HG02798 (cell line): ENCODE measurements at regions not wholly inside any gene's neighbourhood (a gene's known extent, or its start where the extent isn't known, plus 50 kb on each side); places are given as distances from the start of the nearest gene placed in this dataset.
A peak's percentile ranks its signal among the peaks of the same experiment; 100 is the strongest.

Source experiments
- ATAC-seq: cut with Tn5 transposase; IDR thresholded peaks from one replicate; pipeline ENCODE4 v1.9.1; 2021; ENCODE audit warnings: mild to moderate bottlenecking; ENCODE audit not compliant: unreplicated experiment, poor library complexity

DNA sequence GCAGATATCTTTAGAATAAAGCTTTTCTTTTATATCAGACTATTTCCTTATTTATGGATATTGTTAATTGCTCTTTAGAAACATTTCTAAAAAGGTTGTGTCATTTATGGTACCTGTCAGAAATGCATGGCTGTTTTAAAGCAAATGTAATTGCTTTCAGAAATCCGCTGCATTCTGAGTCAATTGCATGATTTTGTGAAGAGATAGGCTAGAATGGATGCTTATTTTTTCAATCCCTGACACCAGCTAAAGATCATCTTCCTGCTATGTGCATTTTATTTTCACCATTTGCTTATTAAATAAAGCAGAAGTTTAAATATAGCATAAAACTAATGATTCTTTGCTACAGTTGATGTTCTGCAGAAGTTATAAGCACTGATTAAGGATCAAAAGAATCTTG is 170.2 kb upstream of the C9orf72 start:
- ATAC-seq: no peak

DNA sequence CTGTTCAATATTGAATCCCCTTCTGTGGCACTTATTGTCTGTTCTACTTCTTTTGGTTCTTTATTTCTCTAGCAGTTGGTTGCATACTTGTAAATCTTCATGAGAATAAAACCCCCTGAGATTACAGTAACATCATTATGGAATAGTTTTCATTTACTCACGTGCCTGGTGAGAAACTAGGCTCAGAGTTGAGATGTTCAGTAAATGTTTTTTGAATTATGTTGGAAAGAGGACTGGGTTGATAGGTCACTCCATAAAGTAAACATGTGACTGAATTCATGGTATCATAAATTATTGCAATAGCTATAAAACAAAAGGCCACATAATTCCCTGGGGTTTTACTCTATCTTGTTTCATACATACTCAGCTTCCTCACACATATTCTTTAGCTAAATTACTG is 174.2 kb upstream of the C9orf72 start:
- no peak for ATAC-seq

DNA sequence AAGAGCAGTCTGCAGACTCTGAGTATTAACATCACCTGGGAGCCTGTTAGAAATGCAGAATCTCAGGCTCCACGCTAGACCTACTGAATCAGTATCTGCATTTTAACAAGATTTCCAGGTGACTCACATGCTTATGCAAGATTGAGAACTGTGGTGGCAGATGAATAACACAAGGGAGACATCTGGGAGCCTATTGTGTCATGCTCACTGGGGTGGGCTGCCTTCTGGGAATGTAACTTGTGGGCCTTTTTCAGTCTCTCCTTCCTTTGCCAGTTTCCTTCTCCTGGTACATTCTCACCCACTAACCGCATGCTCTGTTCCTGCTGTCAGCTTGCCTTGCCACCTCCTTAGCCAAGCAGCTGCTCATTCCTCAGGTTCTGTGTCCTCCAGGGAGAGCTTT is 176.6 kb upstream of the C9orf72 start:
- ATAC-seq: no peak

DNA sequence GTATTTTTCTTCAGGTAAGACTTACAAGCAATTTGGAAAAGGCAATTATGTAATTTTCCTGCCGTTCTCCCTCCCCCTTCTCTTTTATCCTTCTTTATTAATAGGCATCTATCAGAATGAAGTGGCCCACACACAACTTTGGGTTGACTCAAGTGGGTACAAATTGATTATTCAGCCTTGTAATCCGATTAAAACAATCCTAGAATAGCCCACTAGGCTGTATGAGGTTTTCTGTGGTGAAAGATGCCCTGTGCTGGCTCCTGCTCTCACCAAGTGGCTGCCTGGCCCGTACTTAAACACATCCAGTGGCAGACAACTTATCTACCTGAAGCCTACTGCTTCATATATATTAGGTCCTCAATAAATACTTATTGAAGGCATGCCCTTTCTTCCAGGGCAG is 177.3 kb upstream of the C9orf72 start:
- ATAC-seq: no peak

- no peak for ATAC-seq
Observed at GRCh38 chr9:27752069-27752468, 178.8 kb upstream of the C9orf72 start.

- no peak for ATAC-seq
Observed at GRCh38 chr9:27755846-27756245, 182.6 kb upstream of the C9orf72 start.

DNA sequence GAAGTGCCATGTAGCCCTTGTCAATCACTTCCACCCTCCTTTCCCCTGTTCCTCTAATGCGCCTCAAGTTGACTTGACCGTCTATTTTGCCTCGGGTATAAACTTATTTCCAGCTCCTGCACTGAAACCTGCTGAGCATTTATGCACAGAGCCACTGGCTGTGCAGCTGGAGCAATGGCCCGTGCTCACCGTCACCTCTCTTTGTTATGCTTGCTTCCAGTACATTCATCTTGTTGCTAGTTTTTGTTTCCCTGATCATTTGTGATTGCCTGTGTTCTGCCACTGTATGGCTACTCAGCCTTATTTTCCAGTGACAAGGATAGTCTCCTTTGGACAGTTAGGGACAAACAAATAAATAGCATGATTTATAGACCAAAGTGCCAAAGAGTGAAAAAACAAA is 183.1 kb upstream of the C9orf72 start:
- no peak for ATAC-seq

DNA sequence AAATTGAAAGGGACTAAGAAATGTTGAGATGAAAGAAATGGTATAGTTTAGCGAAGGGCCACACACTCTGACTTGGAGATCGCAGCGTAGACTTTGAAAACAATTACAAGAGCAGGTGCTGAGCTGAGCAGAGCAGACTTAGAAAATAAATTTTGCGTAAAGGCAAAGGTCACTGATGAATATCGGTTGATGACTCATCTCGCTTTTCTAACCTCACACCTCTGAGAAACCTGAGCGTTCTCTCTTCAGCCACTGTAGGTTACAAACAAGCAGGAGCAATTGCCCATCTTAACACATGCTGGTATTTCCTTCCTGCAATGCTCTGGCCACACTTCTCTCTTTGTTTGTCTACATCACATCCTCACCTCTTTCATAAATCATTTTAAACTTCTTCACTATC is 190.6 kb upstream of the C9orf72 start:
- ATAC-seq: no peak

DNA sequence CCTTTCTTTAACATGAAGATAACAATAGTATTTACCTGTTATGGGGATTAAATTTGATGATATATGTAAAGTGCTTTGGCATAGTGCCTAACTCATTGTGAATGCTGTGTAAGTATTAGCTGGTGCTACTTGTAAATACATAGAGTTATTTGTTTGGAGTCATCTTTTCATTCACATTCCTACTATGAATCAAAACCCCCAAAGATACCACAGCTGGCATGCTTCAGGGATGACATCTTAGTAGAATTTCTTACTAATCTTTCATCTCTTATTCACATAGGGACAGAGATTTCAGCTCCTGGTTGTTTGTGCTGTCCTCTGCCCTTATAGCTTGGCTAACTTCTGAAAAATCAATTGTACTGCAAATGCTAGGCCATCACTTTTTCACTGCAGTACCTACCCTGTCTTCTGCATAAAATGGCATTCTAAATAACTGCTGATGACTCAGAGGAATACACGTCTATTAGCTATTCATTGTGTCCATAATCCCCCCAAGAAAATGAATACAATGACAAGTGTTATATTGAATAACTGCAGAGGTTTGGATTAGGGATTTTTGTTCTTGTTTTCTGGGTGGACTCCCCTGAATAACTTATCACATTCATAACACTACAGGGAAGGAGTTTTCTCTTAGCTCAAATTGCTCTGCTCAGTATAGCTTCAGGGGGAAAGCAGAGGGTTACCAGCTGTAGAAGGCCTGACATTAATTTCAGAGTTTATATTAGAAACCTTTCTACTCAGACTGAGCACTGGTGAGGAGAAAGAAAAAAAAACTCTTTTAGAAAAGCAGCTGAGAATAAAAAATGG is 192.2 kb upstream of the C9orf72 start:
- ATAC-seq: no peak

DNA sequence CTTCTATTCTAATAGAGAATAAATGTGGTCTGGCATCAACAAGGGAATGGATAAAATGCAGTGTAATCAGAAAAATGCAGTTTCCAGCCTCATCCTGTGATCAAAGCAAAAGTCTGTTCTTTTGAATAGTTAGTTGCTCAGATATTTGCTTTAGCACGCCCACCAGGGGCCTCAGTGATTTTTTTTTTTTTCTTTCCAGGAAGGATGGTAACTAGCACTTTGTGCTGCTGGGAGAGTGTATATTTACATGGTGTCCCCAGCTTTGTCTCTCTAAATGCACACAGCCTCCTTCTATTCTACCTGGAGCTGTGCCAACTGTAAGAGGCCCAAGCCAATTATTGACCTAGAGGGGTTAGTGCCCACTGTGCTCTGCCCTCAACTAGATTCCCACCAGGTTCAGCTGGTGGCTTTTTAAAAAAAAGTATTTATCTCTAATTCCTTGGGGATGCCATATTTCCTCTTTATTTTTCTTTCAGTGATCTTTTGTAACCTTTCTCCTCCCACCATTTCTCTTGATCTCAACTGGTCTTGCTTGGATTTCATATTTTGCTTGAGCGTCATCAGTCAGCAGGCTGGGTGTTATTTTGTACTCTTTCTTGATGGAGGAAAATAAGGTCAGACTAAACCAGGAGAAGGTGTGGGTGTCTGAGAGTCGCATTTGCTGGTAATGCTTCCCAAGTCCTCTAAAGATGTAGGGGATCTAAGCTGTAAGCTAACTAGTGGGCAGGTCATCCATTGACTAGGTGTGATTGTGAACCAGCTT is 193.0 kb upstream of the C9orf72 start:
- no peak for ATAC-seq

DNA sequence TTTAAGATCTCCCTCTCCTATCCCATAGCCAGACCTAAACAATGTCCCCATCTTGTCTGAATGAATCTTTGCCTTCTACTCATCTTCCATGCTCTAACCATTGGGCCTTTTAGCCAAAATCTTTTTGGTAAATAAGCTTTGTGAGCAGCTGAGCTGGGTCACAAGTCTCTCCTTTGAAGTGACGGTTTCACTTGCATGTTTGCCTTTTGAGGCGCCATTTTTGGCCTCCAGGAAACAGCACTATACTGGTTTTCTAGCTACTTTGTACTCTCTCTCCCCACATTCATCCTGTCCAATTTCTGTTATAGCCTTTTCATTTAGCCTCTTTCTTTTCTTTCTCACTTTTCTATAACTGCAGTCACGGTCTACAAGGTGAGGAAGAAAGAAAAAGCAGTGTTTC is 195.5 kb upstream of the C9orf72 start:
- ATAC-seq: no peak

DNA sequence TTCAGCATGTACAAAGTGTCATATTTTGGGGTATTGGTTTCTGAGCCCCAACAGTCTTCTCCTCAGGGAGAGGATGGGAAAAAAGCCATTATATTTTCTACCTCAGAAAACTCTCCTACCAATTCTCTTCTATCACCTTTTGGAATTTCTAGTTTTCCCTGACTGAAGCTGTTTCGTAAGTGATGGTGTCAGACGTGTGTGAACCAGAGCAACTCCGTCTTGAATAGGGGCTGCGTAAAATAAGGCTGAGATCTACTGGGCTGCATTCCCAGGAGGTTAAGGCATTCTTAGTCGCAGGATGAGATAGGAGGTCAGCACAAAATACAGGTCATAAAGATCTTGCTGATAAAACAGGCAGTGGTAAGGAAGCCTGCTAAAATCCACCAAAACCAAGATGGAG is 197.3 kb upstream of the C9orf72 start:
- ATAC-seq: no peak

- ATAC-seq: no peak
Observed at GRCh38 chr9:27771803-27772545, 198.7 kb upstream of the C9orf72 start.

- peak; percentile 44 for ATAC-seq
Observed at GRCh38 chr9:27784847-27785713, 211.8 kb upstream of the C9orf72 start.

- peak; percentile 86 for ATAC-seq
Observed at GRCh38 chr9:27785714-27786100, 212.4 kb upstream of the C9orf72 start.

DNA sequence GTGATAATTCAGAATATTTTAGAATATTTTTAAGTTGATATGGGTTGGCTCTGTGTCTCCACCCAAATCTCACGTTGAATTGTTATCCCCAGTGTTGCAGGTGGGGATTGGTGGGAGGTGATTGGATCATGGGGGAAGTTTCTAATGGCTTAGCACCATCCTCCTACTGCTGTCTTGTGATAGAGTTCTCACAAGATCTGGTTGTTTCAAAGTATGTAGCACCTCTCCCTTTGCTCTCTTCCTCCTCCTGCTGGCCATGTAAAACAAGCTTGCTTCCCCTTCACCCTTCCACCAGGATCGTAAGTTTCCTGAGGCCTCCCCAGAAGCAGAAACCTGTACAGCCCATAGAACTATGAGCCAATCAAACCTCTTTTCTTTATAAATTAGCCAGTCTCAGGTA is 214.6 kb upstream of the C9orf72 start:
- no peak for ATAC-seq

GRCh38 chr9:27791311-27791710 is 218.0 kb upstream of the C9orf72 start:
- ATAC-seq: no peak

DNA sequence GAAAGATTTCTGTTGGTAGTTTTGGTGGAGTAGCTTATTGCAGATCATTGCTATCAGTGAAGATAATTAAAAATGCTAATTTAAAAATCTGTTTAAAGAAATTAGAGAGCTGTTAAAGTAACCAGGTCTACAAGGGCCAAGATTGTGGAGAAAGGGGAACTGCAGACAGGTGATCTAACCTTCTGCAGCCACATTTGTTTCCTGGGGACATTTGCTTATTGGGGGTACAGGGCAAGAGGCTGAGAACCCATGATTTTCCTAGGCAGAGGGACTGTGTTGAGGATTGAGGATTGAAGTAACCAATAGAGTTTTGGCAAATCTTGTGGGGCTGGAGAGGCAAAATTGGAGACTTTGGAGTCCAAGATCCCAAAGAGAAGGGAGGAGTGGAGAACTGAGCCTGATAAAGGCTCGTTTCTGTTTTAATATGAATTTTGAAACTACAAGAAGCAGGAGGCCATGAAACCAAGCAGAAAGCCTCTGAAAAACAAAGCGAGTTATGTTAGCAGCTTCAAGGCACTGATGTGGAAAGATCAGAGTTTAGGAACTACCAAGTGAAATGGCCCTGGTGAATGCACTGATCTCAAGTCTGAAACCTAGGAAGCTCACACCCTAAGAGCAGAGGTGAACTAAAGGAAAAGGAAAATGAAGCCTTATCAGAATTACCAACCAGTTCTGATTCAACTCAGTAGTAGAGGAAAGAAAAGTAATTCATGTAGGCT is 219.8 kb upstream of the C9orf72 start:
- ATAC-seq: no peak

GRCh38 chr9:27799326-27799725 is 226.0 kb upstream of the C9orf72 start:
- ATAC-seq: peak; percentile 31

DNA sequence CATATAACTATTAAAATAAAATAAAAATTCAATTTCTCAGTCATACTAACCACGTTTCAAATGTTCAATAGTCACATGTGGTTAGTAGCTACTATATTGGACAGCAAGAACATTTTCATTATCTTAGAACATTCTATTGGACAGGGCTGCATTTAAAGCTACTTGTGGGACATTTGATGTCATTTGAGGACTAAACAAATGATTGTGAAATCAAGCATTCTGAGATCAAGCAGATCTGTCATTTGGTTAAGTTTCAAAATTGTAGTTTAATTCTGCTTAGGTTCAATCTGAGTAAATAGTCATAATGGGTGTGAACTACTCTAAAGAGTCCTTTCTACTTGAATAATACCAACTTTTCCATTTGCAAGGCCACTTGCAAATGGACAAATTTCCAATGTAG is 226.9 kb upstream of the C9orf72 start:
- ATAC-seq: no peak
